Spleen (tissue), 11 donors: ENCODE measurements at regions not wholly inside any gene's neighbourhood (a gene's known extent, or its start where the extent isn't known, plus 50 kb on each side); places are given as distances from the start of the nearest gene placed in this dataset.

Source experiments
- DNase-seq: peaks from one replicate; pipeline ENCODE4 v3.0.0-alpha.2; 2020
- H3K27ac ChIP-seq, 8 donors: fragments of 200-600 bp; sonication (generic) in 7 of 8; 1 replicate in 4 of 8; 2 replicates in 4 of 8; pipeline versions ENCODE4 v1.5.0 to v1.8.0; 2016 to 2021; ENCODE audit warnings: inconsistent platforms in 4 of 8, mild to moderate bottlenecking in 4 of 8, moderate library complexity in 1 of 8
- H3K27me3 ChIP-seq, 7 donors: fragments of 200-600 bp; sonication (generic) in 6 of 7; replicated peaks in 1 of 7; 1 replicate in 4 of 7; 2 replicates in 3 of 7; pipeline versions ENCODE4 v1.5.0 to v1.8.0; 2016 to 2021; ENCODE audit warnings: inconsistent platforms in 3 of 7, mild to moderate bottlenecking in 1 of 7
- H3K36me3 ChIP-seq, 6 donors: fragments of 200-600 bp; sonication (generic) in 5 of 6; 1 replicate in 4 of 6; 2 replicates in 2 of 6; pipeline versions ENCODE4 v1.5.0 to v1.8.0; 2016 to 2021; ENCODE audit warnings: inconsistent platforms in 2 of 6
- H3K4me1 ChIP-seq, 6 donors: fragments of 200-600 bp; sonication (generic) in 5 of 6; 1 replicate in 3 of 6; 2 replicates in 3 of 6; pipeline versions ENCODE4 v1.5.0 to v1.8.0; 2016 to 2021; ENCODE audit warnings: inconsistent platforms in 3 of 6
- H3K4me3 ChIP-seq, 8 donors: fragments of 200-600 bp; sonication (generic) in 7 of 8; 1 replicate in 4 of 8; 2 replicates in 4 of 8; pipeline versions ENCODE4 v1.5.0 to v1.8.0; 2016 to 2021; ENCODE audit warnings: inconsistent platforms in 4 of 8, mild to moderate bottlenecking in 4 of 8, moderate library complexity in 2 of 8
- H3K9me3 ChIP-seq, 8 donors: fragments of 200-600 bp; sonication (generic) in 7 of 8; 1 replicate in 4 of 8; 2 replicates in 4 of 8; pipeline versions ENCODE4 v1.5.0 to v1.8.0; 2016 to 2021; ENCODE audit warnings: inconsistent platforms in 4 of 8
- POLR2A ChIP-seq, 3 donors: fragments of 450-650 bp; IDR thresholded peaks; one replicate each; pipeline ENCODE4 v1.5.1; 2017; ENCODE audit warnings: antibody characterized with exemption in 3 of 3, mild to moderate bottlenecking in 1 of 3
- POLR2AphosphoS5 ChIP-seq, 3 donors: sonication (generic); formaldehyde crosslinking; IDR thresholded peaks; one replicate each; pipeline ENCODE4 v1.5.1; 2017; ENCODE audit warnings: antibody characterized with exemption in 3 of 3
- WGBS, 5 donors: extraction: QIAGEN DNeasy Blood & Tissue Kit in 3 of 5; methylation state at CpG; one replicate each; pipeline versions ENCODE4 v1.1.5 to v1.1.7; 2013 to 2018; 5-methylcytosine and 5-hydroxymethylcytosine counted together
- intact Hi-C: fragments of 100-400 bp; cut with DNase I; formaldehyde crosslinking; loops from one replicate; pipeline ENCODE4 v1.15.0; 2023; ENCODE audit warnings: low total_unique reads
- TF ChIP-seq, protein P1 (sequence below), 11 experiments: fragments of 200-600 bp in 7 of 11; fragments of 450-650 bp in 4 of 11; sonication (generic) in 4 of 11; IDR thresholded peaks in 8 of 11; conservative IDR thresholded peaks in 3 of 11; 1 replicate in 7 of 11; 2 replicates in 4 of 11; pipeline versions ENCODE4 v1.4.0 to v1.8.0; 2016 to 2021; ENCODE audit warnings: antibody characterized with exemption in 11 of 11, inconsistent platforms in 4 of 11, mild to moderate bottlenecking in 1 of 11
- donor health status: healthy with polysubstance abuse.
- donor health status: DM: no; HTN: no; CAD: no; lungs with moderate emphysema.
- donor health status: DM: no; HTN: no; CAD: no.
- donor health status: Bipolar disorder and iron deficiency.
- donor health status: healthy.
- donor health status: DM: no; HTN: no; CAD: no.
- donor health status: DM: yes; HTN: yes; CAD: no.

DNA sequence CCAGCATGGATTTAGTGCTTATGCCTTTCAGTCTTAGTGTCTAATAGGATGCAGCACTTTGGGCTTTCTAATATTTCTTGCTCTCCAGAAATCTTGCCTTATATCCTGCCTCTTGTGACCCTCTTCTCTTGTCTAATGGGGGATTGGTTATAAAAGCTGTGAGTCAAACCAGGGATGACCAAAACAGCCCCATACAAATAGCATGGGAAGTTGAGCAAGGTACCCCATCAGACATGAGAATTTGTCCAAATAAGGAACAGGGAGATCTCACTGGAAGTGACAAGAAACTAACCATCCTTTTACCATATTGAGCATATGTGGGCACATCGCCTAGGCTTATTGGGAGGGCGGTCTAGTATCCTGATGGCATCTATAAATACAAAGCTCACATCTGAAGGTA lies 78.8 kb upstream of the BZW1 start:
- TF ChIP-seq POLR2AphosphoS5 (IDR thresholded peaks at IDR 0.05), result no peak
- TF ChIP-seq, protein P1, sequence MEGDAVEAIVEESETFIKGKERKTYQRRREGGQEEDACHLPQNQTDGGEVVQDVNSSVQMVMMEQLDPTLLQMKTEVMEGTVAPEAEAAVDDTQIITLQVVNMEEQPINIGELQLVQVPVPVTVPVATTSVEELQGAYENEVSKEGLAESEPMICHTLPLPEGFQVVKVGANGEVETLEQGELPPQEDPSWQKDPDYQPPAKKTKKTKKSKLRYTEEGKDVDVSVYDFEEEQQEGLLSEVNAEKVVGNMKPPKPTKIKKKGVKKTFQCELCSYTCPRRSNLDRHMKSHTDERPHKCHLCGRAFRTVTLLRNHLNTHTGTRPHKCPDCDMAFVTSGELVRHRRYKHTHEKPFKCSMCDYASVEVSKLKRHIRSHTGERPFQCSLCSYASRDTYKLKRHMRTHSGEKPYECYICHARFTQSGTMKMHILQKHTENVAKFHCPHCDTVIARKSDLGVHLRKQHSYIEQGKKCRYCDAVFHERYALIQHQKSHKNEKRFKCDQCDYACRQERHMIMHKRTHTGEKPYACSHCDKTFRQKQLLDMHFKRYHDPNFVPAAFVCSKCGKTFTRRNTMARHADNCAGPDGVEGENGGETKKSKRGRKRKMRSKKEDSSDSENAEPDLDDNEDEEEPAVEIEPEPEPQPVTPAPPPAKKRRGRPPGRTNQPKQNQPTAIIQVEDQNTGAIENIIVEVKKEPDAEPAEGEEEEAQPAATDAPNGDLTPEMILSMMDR (IDR thresholded peaks at IDR 0.05 in 8 of 11, conservative IDR thresholded peaks at IDR 0.05 in 3 of 11), result no peak
- no peak for TF ChIP-seq POLR2A (IDR thresholded peaks at IDR 0.05)
- Histone ChIP-seq H3K36me3 (no peaks in the 10 kb centered on the region), H3K9me3 (no peaks in the 10 kb centered on the region), H3K27me3 (no peaks in the 10 kb centered on the region), H3K27ac (no peak overlapping the region), H3K4me3 (no peak overlapping the region), H3K4me1 (no peaks in the 10 kb centered on the region)
- DNase-seq, result no peak
- WGBS, 5 donors, result 92 to 100% (median 97%) methylated on average over 2 of the region's 2 CpGs
- intact Hi-C loops, result no loop called here

DNA sequence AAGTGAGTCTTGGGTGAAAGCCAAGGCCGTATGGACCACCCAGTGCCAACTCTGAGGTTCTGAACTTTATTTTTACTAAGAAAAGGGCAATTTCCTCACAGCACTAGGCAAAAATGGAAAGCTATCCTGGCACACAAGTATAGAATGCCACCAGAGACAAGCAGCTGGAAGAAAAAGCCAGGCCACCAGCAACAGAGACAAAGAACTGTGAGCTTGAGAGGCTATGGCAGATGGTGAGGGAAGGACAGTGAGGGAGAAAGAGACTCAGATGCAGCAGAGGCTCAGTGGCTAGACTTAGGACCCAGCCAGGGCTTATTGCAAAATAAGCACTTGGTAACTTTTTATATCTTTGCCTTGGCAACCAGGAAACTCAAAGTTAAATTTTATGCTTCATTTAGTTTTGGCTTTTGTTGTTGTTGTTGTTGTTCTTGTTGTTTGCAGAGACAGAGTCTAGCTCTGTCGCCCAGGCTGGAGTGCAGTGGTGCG lies 78.0 kb upstream of the BZW1 start:
- DNase-seq, result no peak
- TF ChIP-seq, protein P1 (IDR thresholded peaks at IDR 0.05 in 8 of 11, conservative IDR thresholded peaks at IDR 0.05 in 3 of 11), result no peak
- TF ChIP-seq POLR2A (IDR thresholded peaks at IDR 0.05), result no peak
- WGBS, 5 donors, result 75 to 84% (median 81%) methylated on average over 3 of the region's 3 CpGs
- intact Hi-C loops, result no loop called here
- no peak overlapping the region for H3K27ac ChIP-seq
- no peaks in the 10 kb centered on the region for H3K27me3 ChIP-seq
- H3K9me3 ChIP-seq, result no peaks in the 10 kb centered on the region
- H3K4me3 ChIP-seq, result no peak overlapping the region
- no peaks in the 10 kb centered on the region for H3K4me1 ChIP-seq
- H3K36me3 ChIP-seq, result no peaks in the 10 kb centered on the region

DNA sequence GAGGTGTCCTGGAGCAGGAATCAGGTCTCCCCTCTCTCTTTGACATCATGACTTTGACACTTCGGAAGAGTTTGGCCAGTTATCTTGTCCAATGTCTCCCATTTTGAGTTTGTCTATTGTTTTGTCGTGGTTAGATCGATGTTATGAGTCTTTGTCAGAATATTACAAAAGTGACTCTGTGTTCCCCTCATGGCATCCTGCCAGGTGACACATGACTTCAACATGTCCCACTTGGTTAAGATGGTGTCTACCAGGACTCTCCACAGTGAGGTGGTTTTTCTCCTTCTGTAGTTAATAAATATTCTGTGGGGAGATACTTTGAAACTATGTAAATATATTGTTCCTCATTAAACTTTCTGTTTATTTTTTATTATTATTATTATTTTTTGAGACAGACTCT lies 76.6 kb upstream of the BZW1 start:
- no peaks in the 10 kb centered on the region for H3K4me1 ChIP-seq
- no peak for TF ChIP-seq POLR2AphosphoS5 (IDR thresholded peaks at IDR 0.05)
- TF ChIP-seq, protein P1 (IDR thresholded peaks at IDR 0.05 in 8 of 11, conservative IDR thresholded peaks at IDR 0.05 in 3 of 11), result no peak
- no peak for TF ChIP-seq POLR2A (IDR thresholded peaks at IDR 0.05)
- no peak overlapping the region for H3K4me3 ChIP-seq
- intact Hi-C loops, result no loop called here
- DNase-seq, result no peak
- no peaks in the 10 kb centered on the region for H3K9me3 ChIP-seq
- 82 to 97% (median 88%) methylated on average over 3 of the region's 3 CpGs for WGBS, 5 donors
- H3K27me3 ChIP-seq, result no peaks in the 10 kb centered on the region
- H3K36me3 ChIP-seq, result no peaks in the 10 kb centered on the region
- no peak overlapping the region for H3K27ac ChIP-seq

DNA sequence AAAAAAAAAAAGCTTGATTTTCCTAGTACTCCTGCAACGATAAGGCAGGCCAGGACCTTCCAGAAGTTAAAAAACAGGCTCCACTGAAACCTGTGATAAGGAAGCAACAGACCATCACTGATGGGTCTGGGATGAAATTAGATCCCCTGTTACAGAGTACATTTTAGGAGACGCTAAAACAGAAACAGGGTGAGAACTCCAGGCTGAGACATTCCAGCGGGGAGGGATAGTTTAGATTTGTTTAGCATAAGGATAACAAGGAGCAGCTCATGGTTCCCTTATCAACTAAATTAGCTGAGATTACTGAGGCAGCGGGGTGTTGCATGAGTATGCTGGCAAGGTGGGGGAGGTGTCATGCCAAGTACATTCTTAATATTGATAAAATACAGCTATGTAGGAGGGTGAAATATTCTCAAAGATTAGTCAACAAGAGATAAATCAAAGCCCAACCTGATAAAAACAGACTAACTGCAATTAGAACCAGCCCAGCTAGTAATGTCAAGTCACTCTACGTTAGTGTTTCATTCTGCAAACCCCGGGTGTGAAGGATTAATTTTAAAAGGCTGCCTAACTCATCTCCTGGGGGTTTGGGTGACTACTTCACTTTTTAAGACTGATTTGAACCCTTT lies 75.0 kb upstream of the BZW1 start:
- DNase-seq, result no peak
- Histone ChIP-seq H3K27ac (no peak overlapping the region), H3K9me3 (no peaks in the 10 kb centered on the region), H3K27me3 (no peaks in the 10 kb centered on the region), H3K4me3 (no peak overlapping the region), H3K4me1 (no peaks in the 10 kb centered on the region), H3K36me3 (no peaks in the 10 kb centered on the region)
- TF ChIP-seq, protein P1 (IDR thresholded peaks at IDR 0.05 in 8 of 11, conservative IDR thresholded peaks at IDR 0.05 in 3 of 11), result no peak
- no peak for TF ChIP-seq POLR2AphosphoS5 (IDR thresholded peaks at IDR 0.05)
- no peak for TF ChIP-seq POLR2A (IDR thresholded peaks at IDR 0.05)
- intact Hi-C loops, result no loop called here
- 61 to 77% (median 66%) methylated on average over 6 of the region's 6 CpGs for WGBS, 5 donors
